EL (cell line): ENCODE measurements at regions not wholly inside any gene's neighbourhood (a gene's known extent, or its start where the extent isn't known, plus 50 kb on each side); places are given as distances from the start of the nearest gene placed in this dataset.

Experiments used
- DNase-seq: peaks from one replicate; pipeline ENCODE4 v3.0.0-alpha.2; 2016

DNA sequence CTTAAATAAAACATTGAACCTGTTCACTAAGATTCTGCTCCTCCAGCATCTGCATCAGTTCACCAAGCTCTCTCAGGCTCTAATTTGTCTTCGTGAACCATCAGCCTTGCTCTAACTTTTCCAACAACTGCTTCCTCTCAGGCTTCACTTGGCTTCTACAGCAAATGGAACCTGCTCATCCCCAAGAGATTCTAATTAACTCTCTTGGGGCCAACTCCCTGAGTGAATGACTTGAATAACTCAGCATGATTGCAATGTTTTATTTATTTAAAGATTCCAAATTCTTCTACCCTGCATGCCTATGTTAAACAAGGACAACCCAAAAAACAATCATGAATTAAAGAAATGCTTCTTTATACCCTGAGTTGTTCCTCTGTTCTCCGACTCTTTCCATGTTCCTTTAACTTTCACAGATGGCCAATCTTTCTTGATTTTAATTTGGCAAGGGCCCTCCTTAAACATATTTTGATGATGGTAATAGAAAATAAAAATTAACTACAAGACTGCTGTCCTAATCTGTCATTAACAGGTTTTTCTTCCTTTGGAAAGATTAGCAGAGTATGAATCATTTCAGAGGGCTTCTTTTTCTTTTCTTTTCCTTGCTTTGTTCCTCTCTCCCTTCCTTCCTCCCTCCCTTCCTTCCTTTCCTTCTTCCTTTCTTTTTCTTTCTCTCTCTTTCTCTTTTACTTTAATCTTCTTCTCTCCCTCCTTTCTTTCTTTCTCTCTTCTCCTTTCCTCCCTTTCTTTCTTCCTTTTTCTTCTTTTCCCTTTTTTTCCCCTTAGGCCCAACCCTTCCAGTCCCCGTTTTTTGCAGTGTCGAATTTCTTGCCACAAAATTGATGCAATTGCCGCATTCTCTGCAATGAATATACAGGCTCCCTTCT, 195.0 kb upstream of the RHOBTB1 start:
- DNase-seq = no peak

DNA sequence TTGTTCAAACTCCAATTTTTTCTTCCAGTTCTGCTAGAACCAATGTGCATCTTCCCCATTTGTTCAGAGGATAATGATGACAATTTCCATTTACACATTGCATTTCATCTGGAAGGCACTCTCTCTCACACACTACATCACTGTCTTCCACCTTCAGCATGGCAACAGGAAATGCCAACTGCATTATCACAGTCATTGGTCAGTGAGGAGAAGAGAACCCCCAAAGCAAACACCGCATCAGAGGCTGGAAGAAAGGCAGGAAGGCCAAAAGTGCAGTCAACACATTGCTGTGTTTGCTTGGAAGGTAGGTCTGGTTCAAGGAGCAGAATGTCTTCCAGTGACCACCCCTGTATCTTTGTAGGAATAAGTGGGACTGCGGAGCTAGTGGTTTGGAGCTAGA, 192.2 kb upstream of the RHOBTB1 start:
- peak; percentile 58 for DNase-seq

DNA sequence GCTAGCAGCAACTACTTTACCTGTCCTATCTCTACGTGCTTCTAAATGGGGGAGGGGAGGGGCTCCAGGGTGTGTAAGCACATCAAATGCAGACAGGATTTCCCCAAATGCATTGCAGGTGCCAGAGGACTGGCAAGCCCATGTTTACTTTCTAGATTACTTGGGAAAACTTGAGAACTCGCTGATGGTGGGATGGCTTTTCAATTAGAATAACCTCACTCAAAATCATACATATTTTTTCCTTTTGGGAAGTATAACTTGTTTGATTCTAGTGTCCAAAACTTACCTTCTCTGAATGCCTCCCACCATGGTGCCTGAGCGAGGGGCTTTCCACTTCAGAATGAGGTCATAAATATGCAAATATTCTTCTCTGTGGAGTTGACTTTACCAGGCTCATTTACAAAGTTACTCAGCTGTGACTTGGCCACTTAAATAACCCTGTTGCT, 191.3 kb upstream of the RHOBTB1 start:
- DNase-seq = no peak

DNA sequence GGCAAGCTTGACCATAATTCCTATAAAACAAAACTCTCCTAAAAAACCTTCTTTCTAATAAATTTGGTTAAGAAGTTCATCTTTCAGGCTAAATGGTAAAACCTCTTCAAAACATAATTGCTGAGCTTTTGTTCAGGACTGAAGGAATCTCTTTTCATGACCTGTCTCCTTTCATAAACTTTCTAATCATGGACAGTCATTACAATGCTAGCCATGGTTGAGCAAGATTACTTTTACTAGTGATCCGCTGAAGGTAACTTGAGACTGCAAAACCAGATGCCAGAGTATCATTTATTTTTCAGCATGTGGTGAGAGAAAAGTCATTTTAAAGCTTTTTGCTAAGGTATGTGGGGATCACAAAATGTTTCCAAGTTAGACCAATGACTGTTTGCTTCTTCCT, 186.4 kb upstream of the RHOBTB1 start:
- no peak for DNase-seq

DNA sequence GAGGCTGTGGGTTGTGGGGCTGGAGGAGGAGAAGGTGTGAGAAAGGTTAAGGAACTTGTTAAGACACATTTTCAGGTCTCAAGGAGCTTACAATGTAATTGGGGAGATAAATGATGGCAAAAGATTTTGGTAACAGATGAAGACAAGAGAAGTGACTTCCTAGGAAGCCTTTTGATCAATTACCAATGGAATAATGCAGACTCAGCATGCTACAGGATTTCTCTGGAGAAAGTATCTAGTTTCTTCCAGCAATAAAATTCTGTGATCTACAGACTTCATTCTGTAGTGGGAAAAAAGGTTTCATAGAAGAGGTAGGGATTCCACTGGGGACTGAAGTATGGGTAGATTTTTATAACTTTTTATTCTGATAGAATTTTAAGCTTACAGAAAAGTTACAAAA, 184.2 kb upstream of the RHOBTB1 start:
- no peak for DNase-seq

DNA sequence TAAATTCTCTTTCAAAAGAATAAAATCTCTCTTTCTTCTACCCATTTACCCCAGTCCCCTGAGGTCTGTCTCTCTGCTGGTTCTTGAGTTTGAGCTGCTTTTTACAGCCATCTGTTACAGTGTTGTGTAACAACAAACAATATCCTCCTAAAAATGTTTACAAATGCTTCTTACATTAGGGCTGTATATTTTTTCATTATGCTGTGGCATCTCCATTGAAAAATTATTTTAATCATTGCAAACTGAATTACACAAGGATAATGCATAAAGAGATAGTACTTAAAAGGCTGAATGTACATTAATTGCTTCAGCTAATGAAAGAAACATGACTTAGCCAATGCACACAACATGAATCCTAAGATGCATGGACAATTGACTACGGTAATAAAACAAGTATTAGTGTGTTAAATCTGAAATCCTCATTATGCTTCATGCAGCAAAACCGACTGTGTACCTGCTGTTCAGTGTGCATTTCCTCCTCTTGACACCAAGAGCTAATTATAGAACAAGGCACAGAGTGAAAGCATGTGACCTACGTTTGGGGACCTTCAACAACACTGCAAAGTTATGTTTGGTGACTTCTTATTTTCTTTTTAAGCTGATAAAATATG, 181.7 kb upstream of the RHOBTB1 start:
- no peak for DNase-seq

DNA sequence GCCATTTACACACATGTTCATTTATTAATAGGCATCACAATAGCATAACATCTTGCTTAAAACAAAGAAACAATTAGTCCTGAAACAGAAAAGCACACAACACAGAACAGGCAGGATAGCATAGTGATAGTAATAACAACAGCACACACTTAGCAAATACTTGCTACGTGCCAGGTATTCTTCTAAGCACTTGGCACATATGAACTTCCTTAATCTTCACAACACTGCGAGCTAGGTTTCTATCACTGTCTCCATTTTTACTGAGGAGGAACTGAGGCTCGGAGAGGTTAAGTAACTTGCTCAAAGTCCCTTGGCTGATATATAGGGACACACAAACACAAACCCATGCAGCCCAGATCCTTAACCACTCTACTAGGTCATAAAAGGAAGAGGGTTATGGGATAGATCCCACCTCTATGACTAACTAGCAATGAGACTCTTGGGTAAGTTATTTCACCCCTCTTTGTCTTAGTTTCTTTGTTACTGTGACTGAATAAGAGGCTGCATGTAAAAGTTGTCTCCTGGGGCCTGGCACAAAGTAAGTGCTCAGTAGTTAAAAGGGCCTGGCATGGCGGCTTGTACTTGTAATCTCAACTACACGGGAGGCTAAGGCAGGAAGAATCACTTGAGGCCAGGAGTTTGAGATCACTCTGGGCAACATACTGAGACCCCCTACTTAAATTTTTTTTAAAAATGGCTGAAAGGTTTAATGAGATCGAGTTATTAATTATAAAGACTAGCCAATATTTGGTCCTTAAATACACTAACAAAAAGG, 181.0 kb upstream of the RHOBTB1 start:
- no peak for DNase-seq

DNA sequence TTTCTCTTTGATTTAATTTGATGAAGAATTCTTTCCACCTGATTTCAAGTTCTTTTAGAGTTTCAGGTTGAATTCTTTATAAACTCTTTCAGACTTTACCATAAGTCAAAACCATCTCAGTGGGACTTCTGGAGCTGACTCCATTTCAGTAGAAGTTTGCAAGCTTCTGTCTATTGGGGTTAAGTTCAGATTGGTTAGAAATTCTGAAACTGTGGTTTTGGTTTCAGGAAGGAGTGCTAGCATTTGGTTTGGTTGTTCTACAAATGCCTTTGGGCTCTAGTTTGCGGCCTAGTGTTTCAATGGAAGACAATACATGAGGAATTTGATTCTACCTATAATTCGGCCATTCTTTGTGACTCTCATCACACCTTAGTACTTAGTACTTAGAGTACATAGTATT, 176.8 kb upstream of the RHOBTB1 start:
- no peak for DNase-seq

DNA sequence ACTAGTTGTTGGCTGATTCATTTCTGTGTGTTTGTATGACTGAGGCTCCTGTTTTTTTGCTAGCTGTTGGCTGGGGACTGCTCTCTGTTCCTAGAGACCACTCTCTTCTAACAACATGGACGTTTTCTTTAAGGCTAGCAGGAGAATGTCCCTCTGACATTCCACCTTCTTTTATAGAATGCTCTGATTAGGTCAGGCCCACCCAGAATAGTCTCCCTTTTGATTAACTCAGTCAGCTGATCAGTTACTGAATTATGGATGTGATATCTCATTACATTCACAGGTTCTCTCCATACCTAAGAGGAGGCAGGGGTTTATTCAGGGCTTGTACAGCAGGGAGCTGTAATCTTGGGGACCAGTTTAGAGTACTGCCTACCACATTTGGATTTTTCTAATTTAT, 175.6 kb upstream of the RHOBTB1 start:
- no peak for DNase-seq

DNA sequence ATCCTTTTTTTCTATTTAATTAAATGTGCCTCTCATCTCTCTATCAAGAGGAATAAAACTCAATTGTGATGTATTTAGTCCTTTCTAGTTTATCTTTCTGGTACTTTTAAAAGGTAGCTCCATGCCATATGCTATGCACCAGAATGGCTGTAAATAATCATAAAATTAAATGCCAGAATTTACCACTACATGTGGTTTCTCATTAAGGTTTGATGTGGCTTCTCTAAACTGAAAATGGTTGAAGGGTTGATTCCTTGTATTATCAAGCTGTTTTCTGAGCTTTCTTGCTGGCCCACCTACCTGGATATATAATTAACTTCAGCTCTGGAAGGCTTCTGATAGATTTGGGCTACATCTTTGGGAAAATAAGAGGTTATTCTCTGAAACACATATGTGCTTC, 171.9 kb upstream of the RHOBTB1 start:
- DNase-seq = no peak

DNA sequence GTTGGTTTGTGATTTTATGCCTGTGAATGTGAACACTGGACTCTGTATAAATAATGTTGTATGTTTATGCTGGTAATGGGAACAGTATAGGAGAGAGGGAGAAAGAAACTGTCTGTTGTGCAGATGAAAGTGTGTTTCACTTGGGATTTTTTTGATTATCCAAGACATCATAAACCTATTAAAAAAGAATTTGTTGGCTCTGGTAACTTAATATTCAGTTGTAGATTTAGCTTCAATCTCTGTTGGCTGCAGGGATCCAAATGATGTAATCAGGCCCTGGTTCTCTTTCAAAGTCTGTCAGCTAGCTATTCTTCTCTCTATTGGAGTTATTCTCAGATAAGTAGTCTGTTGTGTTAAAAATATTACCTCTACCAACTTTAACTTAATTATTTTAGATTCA, 168.8 kb upstream of the RHOBTB1 start:
- no peak for DNase-seq

DNA sequence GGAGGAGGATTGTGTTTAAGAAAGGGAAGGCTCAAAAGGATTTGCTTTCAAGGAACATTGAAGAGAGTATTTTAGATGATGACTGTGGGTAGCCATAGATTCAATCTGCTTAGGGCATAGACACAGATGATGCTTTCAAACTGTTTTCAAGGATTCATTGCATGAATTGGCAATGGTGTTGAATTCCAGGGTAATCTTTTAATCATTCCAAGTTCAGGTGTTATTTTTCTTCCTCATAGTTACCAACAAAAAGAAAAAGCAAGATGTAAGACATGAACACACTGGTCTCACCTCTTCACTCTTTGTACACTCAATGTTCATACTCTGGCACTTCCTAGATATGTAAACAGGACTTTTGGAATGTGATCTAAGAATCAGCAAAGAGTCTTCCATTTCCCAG, 167.0 kb upstream of the RHOBTB1 start:
- DNase-seq = no peak

DNA sequence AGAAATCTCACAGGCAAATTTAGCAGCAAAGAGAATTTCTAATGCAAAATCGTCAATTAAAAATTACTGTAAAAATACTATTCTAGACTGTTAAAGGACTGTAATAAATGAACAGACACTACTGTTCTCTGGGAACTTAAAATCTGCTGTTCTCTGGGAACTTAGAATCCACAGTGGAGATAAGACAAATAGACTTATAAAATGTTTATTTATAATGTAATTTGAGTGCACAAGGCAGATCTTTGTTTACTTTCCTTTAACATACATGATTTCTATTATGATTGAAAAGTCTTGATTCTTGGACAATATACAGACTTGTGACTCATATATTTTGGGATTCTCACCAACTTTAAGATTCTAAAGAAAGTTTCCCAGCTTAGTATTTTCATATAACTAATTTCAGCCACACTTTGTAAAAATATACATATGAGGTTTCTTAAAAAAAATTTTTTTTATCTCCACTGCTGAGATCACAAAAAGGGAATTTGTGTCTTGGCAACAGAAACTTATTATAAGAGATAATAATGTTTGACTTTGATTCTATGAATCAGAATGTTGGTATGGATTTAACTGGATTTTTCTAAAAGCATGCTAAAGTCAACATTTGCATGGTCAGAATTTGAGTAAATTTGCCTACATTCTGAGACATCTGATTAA, 166.3 kb upstream of the RHOBTB1 start:
- DNase-seq = peak; percentile 65

DNA sequence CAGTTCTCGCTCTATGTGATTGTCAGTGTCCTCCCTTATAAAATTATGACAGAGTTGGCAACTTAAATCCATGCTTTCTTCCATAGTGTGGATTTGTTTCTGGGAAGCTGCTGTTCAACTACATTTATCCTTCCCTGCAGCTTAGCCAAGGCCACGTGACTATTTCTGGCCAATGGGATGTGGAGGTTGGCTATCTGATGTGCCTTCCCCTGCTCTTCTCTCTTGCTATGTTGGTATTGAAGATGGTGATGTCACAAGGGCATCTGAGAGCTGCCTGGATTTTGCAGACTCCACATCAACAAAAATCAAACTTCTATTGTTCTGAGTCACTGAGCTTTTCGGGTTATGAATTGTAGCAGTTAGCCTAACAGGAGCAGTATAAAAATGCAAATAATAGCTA, 164.9 kb upstream of the RHOBTB1 start:
- DNase-seq = no peak

DNA sequence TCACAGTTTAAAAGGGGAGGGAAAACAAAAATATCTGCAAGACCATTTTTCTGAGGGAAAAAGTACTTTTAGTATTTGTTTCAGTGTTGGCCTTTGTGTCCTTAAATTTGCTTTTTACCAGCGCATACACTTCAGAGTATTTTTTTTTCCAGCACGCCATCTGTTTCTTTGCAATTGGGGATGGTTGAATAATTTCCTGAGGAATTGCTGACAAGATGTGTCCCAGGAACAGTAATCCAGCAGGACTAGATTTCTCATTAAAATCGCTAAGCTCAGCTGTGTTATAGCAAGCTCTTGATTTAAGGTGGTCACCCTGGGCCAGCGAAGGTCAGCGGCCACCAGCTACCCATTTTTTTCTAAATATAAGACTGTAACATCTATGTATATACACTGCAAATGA, 156.9 kb upstream of the RHOBTB1 start:
- DNase-seq = no peak

DNA sequence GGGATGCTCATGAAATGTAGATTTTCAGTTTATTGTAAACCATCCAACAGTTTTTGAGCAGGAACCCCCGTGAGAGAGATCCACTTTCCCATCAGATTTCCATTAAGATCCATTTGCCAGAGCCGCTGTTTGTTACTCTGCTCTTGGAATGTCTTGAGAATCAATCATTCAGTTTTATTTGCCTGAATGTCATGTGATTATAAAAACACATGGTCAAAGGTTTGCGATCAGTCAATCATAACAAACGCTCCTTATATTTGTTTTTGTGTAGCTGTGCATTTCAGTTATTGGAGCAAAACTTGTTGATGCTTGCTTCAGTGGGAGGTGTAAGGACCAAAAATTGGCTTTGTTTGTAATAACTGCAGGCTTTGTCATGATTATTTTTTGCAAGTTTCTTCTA, 155.8 kb upstream of the RHOBTB1 start:
- no peak for DNase-seq

DNA sequence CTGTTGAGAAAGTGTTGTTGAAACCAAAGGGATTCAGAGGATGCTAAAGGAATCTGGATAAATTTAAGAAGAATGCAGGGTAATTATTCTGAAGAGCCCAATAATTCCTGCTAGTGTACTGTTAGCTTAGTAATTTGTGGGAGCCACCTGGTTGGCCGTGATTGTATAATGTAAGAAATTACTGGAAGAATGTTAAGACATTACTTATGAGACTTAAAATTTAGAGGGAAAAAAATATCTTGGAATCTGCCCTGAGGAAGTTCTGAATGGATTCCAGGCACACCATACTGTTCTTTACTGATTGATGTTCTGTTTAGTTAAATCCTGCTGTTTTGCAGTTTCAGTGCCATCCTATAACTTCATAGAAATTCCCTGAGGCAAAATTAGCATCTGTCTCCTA, 155.0 kb upstream of the RHOBTB1 start:
- no peak for DNase-seq

DNA sequence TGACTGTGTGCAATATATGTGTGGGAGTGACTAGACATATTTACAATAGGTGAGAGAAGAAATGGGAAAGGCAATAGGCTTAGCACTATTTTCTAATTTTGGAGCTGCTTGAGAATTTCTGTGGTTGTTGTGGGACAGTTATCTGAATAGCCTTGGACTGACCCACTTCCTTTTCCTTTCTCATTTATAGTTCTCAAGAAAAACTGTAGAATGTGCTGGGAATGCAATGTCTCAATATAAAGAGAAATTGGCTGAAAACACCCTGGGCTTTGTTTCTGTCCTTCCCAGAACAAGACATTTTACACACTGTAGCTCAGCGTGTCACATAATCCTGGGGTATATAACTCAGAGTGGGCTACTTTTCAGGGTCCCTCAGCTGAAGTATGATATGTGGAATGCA, 153.0 kb upstream of the RHOBTB1 start:
- DNase-seq = no peak

DNA sequence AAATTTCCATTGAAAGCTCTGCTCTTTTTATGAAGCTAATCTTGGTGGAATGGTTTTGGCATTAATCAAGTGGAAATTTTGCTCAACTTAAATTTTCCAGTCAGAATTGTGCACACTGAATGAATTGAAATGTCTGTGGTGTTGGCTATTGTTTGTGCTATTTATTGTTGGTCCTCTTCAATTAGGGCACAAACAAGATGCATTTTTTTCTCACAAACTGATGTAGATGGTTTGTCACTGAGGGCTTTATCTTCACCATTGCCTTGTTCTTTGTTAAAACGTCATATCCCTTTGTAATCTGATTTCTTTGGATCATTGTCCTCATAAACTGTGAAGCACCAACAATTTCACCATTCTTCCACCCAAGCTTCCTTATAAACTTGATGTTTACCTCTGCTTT, 152.1 kb upstream of the RHOBTB1 start:
- DNase-seq = no peak

DNA sequence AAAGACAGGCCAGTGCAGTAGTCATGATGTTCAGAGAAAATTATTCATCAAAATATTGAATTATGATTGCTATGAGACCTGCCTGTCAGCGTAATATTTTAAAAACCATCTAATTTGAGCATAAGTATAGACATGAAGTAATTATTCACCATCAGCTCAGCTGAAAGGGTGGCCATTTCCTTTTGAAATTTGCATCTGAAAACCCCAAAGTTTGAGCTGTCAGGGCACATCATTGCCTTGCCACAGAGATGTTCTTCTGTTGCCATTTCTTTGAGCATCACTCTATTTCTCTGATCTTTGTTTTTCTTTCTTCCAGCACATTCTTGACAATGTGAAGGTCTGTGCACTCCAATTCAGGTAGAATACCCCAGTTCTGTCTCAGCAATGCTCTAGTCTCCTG, 147.5 kb upstream of the RHOBTB1 start:
- DNase-seq = no peak

DNA sequence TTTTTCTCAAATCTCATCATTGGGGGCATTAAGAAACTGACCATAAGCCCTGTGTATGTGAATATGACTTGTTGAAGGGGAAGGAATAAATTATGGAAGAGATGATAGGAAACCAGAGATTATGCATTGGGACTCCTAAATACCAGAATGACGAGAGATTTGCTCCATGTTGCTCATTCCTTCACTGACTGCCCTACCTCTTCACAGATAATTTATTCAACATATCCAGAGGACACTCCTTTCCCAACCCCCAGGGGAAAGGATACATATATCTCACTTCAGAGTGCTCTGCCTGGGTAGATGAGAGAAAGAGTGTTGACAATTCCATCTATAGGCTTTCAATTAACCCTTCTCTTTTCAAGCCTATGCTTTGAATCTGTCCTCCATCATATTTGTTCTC, 145.3 kb upstream of the RHOBTB1 start:
- no peak for DNase-seq

DNA sequence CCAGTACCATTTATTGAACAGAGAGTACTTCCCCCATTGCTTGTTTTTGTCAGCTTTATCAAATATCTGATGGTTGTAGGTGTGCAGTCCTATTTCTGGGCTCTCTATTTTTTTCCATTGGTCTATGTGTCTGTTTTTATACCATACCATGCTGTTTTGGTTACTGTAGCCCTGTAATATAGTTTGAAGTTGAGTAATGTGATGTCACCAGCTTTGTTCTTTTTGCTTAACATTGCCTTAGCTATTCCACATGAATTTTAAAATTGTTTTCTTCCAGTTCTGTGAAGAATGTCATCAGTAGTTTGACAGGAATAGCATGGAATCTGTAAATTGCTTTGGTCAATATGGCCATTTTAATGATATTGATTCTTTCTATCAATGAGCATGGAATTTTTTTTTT, 140.5 kb upstream of the RHOBTB1 start:
- no peak for DNase-seq

DNA sequence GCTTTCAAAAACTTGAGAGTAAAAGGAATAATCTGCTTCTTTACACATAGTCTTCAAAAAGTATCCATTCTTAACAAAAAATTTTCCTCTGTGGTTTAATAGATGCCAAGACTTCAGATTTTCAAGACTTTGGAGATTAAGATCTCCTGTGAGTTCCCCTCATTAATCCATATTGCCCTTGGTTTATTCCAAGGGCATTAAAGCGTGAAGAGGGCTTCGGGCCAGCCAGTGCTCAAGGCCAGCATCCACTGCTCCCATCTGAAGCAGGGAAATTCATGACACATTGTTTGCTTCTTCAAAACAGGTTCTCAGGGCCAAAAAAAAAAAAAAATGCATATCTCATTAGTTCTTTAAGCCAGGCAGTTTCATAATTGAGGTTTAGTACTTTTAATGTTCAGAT, 137.3 kb upstream of the RHOBTB1 start:
- DNase-seq = no peak
